Dermis microvascular lymphatic vessel endothelial cell (primary cell): ENCODE measurements at regions not wholly inside any gene's neighbourhood (a gene's known extent, or its start where the extent isn't known, plus 50 kb on each side); places are given as distances from the start of the nearest gene placed in this dataset.
"Not testable (repeated sequence)": the region's sequence is repeated elsewhere in the genome, so short reads cannot be mapped to it uniquely, and the experiment has no call there.

Experiments used
- DNase-seq, 2 donors: peaks; one replicate each; pipeline versions ENCODE4 v3.0.0 to v3.0.0-alpha.2; 2010; ENCODE audit warnings: low read depth in 2 of 2

DNA sequence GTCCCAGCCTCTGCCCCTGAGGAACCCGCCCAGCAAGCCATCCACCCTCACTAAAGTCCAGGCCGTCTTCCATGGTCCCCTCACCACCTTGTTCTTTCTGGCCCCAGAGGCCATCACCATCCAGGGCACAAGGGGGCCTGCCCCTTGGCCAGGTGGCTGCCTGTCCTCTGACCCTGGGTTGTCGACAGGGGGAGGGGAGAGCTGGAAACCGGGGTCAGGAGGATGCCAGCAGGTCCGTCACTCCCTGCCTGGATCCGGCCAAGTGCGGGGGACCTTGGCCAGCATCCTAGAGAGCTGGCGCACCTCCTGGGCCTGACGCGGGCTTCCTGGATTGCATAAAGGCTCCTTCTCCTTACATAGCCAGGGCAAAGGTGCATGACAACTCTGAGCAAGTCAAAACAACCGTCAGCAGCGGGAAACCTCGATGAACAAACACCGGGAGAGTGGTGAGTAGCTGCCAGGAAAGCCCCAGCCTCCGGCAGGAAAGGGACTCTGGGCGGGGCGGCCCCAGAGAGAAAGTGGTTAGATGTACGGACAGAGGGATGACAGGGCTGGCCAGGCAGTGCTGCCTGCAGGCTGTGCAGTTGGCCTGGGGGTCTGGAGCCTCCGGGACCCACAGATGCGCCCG lies 4461.2 kb upstream of the TPTE start:
- not testable (repeated sequence) for DNase-seq

GRCh38 chr21:6066320-6066985 lies 4454.9 kb upstream of the TPTE start:
- not testable (repeated sequence) for DNase-seq

- DNase-seq = not testable (repeated sequence)
Measured at GRCh38 chr21:6068098-6068831, 4453.1 kb upstream of the TPTE start.

DNA sequence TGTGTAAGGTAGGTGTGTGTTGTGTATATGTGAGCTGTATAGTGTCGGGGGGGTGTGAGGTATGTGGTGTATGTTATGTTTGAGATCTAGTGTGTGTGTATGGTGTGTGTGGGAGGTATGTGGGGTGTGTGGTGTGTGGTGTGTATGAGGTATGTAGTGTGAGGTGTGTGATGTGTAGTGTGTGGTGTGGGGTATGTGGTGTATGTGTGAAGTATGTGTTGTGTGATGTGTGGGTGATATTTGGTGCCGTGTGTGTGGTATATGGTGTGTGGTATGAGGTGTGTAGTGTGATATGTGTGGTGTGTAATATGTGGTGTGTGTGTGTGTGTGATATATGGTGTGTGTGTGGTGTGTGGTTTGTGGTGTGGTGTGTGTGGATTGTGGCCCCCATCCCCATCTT lies 4451.2 kb upstream of the TPTE start:
- not testable (repeated sequence) for DNase-seq

DNA sequence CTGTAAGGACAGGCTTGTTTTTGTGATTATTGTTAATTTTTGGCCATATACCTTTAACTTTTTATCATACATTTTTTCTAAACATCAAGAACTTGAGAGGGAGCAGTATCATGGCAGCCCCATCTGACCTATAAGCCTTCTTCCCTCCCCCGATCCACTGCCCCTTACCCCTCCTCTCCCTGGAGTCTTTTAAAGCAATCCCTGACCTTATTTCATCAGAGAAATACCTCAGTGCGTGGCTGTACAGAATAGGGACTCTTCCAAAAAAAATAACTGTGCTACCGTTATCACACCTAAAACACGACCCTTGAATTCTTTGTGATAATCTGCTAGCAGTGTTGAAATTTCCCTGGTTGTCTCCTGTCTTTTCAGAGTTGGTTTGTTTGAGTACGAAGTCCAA lies 4448.7 kb upstream of the TPTE start:
- DNase-seq = not testable (repeated sequence)

DNA sequence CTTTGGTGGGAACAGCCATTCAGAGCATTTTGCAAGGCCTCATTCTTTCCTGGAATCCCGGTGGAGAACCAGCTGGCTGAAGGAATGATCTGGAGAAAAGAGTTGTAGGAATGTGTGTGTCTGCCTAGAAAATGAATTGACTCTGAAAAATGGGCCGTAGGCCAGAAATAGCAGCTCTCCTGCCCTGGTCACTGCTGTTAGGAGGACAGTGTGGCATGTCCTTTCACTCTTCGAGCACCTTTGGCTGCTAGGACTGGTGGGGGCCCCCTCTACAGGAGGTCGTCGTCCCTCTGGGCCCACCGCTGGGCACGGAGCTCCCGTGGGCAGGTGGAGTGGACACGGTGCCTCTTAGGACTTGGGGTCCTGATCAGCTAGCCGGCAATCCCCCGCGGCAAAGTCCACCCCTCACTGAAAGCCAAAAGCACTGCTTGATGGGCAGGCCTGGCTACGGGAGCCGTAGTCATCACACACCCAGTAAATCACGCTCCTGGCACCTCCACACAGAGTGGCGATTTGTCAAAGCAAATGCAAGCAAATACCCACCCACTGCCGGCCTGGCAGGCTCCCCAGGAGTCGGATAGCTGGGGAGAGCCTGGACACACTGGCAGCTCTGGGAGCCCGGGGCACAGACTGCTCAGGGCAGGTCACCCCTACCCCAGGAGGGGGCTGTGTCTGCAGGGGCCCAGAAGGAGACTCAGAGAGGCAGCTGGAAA lies 4447.2 kb upstream of the TPTE start:
- DNase-seq = not testable (repeated sequence)

GRCh38 chr21:6074935-6075334 lies 4446.4 kb upstream of the TPTE start:
- not testable (repeated sequence) for DNase-seq

GRCh38 chr21:6075627-6076208 lies 4445.7 kb upstream of the TPTE start:
- DNase-seq = not testable (repeated sequence)

DNA sequence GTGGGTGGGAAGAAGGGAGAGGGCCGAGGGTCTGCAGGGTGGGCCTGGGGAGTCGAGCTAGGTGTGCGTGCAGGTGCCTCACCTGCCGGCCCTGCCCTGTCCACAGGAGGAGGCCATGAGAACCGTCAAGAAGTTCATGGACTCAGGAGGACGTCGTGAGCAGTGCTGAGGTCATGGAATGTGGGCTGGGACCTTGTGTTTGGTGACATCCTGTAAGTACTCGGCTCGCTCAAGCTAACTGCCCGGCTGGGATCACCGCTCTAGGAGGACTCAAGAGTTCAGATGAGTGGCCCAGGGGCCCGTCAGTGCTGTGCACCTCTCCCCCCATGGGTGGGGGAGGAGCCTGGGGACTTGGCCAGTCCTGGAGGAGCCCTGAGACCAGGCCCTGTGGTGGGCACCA lies 4444.0 kb upstream of the TPTE start:
- not testable (repeated sequence) for DNase-seq

- DNase-seq = not testable (repeated sequence)
Measured at GRCh38 chr21:6078902-6079301, 4442.5 kb upstream of the TPTE start.

- DNase-seq = not testable (repeated sequence)
Measured at GRCh38 chr21:6080941-6081655, 4440.3 kb upstream of the TPTE start.

GRCh38 chr21:6082166-6082565 lies 4439.2 kb upstream of the TPTE start:
- not testable (repeated sequence) for DNase-seq

- DNase-seq = not testable (repeated sequence)
Measured at GRCh38 chr21:6083574-6084120, 4437.7 kb upstream of the TPTE start.

DNA sequence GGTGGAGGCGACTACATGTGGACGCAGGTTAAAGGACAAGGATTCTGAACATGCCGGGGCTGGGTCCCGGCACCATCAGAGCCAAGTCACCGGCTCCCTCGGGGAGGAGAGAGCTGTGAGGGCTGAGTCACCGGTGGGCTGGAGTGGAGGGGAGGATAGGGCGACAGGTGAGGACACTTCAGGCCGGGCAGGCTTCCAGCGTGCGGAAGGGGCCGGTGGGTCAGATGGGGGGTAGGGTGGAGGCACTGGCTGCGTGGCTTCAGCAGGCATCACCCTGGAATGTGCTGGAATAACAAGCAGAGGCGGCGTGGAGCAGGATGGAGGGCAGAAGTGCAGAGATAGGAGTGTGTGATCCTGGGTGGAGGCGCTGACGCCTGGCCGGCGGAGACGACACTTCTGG lies 4435.3 kb upstream of the TPTE start:
- DNase-seq = not testable (repeated sequence)

DNA sequence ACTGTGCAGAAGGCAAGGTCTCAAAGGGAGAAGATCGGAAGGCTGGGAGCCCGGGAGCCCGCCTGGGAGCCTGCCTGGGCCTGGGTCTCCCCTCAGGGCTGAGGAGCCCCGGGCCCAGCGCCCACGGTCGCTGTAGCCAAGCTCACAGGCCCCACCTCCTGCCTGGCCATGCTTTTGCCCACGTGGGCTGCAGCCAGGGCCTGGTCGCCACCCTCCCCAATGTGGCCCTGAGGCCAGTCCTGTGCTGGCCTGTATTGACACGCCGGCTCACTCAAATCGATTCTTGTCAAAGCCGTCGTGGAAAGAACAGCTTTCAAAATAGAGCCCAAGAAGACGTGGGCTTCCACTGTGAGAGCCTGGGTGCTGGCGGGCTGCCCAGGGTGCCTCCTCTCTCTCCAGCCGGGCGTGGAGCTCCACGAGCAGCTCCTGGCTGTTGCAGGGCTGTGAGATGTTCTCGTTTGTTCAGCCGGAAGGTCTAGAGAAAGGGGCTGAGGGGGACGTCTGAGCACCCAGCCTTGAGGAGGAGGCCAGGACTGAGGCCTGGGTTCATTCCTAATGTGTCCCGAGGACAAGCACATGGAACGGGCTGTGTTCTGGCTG lies 4433.7 kb upstream of the TPTE start:
- not testable (repeated sequence) for DNase-seq

DNA sequence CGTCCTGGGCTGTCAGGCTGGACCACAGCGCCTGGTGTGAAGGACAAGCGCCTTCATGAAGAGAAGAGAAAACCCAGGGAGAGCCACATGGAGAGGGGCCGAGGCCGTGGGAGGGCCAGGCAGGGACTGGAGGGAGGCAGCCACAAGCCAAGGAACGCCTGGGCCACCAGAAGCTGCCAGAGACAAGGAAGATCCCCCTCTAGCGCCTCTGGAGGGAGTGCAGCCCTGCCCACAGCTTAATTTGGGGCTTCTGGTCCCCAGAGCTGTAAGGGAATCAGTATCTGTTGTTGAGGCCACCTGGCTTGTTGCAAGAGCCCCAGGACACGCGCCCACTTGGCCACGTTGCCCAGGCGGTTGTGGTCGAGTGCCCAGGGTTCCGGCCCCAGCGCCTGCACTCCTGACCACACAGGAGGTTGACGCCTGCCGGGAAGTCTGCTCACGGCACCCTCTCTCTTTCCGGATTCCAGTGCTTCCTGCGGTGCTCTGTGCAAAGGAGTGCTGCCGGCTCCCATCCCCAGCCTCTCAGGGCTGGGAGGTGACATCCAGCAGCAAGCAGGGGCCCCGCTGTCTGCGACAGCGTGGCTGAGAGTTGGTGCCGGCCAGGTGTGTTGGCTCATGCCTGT lies 4431.0 kb upstream of the TPTE start:
- not testable (repeated sequence) for DNase-seq

DNA sequence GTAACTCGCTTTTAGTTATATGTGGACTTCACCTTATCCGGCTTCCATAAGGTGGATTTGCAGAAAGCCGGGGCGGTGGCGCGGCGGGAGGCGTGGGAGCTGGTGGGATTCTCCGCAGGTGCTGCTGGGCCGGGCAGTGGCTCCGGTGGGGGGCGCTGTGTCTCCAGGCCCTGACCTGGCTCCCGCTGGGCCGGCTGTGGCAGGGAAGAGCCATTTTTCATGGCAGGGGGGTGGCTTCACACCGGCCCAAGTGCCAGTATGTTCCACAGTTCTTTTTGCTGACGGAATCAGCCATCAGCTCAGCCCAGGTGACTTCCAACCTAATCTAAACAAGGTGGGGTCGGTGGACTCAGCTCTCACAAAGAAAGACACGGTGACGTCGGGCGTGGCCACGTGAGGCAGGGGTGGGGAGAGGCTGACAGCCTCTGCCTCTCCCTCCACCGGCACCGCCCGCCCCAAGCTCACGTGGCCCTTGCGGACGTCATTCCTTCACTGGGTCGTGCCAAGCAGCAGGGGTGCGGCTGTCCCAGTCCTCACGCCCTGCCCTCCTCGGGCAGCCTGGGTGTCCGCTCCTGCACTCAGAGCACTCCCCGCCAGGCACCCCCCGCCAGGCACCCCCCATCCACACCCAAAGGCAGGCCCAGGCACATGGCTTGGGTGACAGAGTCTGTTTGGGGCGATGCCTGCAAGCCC lies 4429.9 kb upstream of the TPTE start:
- not testable (repeated sequence) for DNase-seq

- DNase-seq = not testable (repeated sequence)
Measured at GRCh38 chr21:6092401-6092800, 4429.0 kb upstream of the TPTE start.

DNA sequence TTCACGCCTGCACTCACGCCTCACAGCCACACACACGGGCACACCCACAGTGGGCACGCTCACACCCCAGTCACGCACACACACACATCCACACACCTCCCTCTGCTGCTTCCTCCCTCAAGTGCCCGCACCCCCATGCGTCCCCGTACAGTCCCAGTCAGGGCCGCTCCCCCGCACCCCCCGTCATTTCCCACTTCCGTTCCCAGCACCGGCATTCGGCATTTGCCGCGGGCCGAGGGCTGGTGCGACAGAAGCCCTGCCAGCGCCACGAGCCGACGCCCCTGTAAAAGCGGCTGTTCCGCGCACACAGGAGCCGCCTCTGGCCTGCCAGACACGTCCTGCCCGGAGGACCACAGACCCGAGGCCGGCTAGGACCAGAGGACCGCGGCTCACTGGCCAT lies 4428.0 kb upstream of the TPTE start:
- DNase-seq = not testable (repeated sequence)
